Upper lobe of left lung (tissue), 4 donors: ENCODE measurements at regions not wholly inside any gene's neighbourhood (a gene's known extent, or its start where the extent isn't known, plus 50 kb on each side); places are given as distances from the start of the nearest gene placed in this dataset.
A peak's percentile ranks its signal among the peaks of the same experiment; 100 is the strongest.

Experiments
- EP300 ChIP-seq, 4 donors: sonication (generic); formaldehyde crosslinking; IDR thresholded peaks; one replicate each; pipeline ENCODE4 v1.5.1; 2017; ENCODE audit warnings: antibody characterized with exemption in 4 of 4, control low read depth in 2 of 4
- POLR2A ChIP-seq, 4 donors: fragments of 450-650 bp; IDR thresholded peaks; one replicate each; pipeline ENCODE4 v1.5.1; 2016 to 2017; ENCODE audit warnings: antibody characterized with exemption in 4 of 4, mild to moderate bottlenecking in 2 of 4
- TF ChIP-seq, protein P1 (sequence below), 6 experiments: fragments of 450-650 bp in 4 of 6; fragments of 200-600 bp in 2 of 6; sonication (generic) in 2 of 6; IDR thresholded peaks; one replicate each; pipeline ENCODE4 v1.5.1; 2016 to 2019; ENCODE audit warnings: antibody characterized with exemption in 6 of 6

DNA sequence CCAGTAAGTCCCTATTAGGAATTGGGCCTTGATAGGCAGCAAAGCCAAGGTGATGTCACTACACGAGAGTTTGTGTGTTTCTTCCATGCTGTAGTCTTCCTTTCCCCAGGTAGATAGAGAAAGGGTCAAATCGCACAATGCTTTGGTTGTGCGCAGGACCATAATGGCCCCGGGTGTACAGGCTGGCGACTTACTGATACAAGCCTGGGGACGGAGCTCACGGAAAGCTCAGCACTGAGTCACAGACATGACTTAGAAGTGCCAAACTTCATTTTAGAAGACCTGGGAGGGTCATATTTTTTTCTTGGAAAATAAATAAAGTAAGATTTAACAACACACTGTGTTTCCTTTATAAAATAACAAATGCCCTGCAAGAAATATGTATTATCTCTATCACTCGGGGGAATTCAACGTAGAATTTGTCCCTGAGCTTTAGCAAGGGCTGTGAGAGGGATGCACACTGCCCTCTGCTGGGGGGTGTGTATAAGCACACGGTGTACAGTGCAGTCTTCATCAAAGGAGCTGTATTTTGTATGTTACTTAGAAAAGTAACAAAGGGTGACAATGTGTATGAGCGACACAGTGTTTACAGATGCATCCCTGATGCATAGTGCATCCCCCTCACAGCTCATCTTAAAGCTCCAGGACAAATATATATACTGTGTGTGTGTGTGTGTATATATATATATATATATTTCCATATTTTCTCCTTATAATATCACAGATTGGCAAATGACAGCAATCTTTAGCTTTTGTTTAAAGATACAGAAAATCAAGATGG, 254.5 kb upstream of the VEGFC start:
- TF ChIP-seq POLR2A (IDR thresholded peaks at IDR 0.05) (no peak), EP300 (IDR thresholded peaks at IDR 0.05) (no peak)
- TF ChIP-seq, protein P1, sequence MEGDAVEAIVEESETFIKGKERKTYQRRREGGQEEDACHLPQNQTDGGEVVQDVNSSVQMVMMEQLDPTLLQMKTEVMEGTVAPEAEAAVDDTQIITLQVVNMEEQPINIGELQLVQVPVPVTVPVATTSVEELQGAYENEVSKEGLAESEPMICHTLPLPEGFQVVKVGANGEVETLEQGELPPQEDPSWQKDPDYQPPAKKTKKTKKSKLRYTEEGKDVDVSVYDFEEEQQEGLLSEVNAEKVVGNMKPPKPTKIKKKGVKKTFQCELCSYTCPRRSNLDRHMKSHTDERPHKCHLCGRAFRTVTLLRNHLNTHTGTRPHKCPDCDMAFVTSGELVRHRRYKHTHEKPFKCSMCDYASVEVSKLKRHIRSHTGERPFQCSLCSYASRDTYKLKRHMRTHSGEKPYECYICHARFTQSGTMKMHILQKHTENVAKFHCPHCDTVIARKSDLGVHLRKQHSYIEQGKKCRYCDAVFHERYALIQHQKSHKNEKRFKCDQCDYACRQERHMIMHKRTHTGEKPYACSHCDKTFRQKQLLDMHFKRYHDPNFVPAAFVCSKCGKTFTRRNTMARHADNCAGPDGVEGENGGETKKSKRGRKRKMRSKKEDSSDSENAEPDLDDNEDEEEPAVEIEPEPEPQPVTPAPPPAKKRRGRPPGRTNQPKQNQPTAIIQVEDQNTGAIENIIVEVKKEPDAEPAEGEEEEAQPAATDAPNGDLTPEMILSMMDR (IDR thresholded peaks at IDR 0.05): peak; percentile 42 to 73 (median 60)
